ENCODE measurements at regions not wholly inside any gene's neighbourhood (a gene's known extent, or its start where the extent isn't known, plus 50 kb on each side); places are given as distances from the start of the nearest gene placed in this dataset.

- Histone ChIP-seq H3K36me3 (ENCODE audit: control insufficient read depth in 2 of 2, insufficient read depth in 2 of 2, low read length in 1 of 2) (no peaks in the 10 kb centered on the region), H3K9me3 (ENCODE audit: control insufficient read depth in 2 of 2, insufficient read depth in 1 of 2, low read length in 1 of 2) (peaks cover 0 to 13% of the 10 kb centered on the region in 2 donors), H3K27me3 (ENCODE audit: control insufficient read depth in 2 of 2, insufficient read depth in 1 of 2, low read length in 1 of 2) (peaks cover 0 to 6% of the 10 kb centered on the region in 2 donors), H3K4me3 (ENCODE audit: low read length in 2 of 2) (no peak overlapping the region), H3K4me1 (ENCODE audit: control insufficient read depth in 2 of 2, insufficient read depth in 2 of 2, low read length in 2 of 2) (no peaks in the 10 kb centered on the region), H3K27ac (ENCODE audit: low read depth in 1 of 2, low read length in 1 of 2) (no peak overlapping the region)
- no peak for DNase-seq (ENCODE audit: low read depth in 6 of 9, low spot score in 9 of 9)
- 94% methylated on average over 13 of the region's 13 CpGs for WGBS
Observed at GRCh38 chr5:180436275-180436674, 57.9 kb upstream of the CNOT6 start.

GRCh38 chr5:180436936-180437335 is 57.2 kb upstream of the CNOT6 start:
- peaks cover 0 to 9% of the 10 kb centered on the region in 2 donors for H3K27me3 ChIP-seq (ENCODE audit: control insufficient read depth in 2 of 2, insufficient read depth in 1 of 2, low read length in 1 of 2)

GRCh38 chr5:180437336-180437735 is 56.8 kb upstream of the CNOT6 start:
- no peaks in the 10 kb centered on the region for H3K36me3 ChIP-seq (ENCODE audit: control insufficient read depth in 2 of 2, insufficient read depth in 2 of 2, low read length in 1 of 2)
- no peaks in the 10 kb centered on the region for H3K4me1 ChIP-seq (ENCODE audit: control insufficient read depth in 2 of 2, insufficient read depth in 2 of 2, low read length in 2 of 2)
- DNase-seq (ENCODE audit: low read depth in 6 of 9, low spot score in 9 of 9): no peak
- WGBS: 98% methylated on average over 8 of the region's 8 CpGs
- H3K9me3 ChIP-seq (ENCODE audit: control insufficient read depth in 2 of 2, insufficient read depth in 1 of 2, low read length in 1 of 2): peaks cover 2 to 6% of the 10 kb centered on the region in 2 donors
- H3K27ac ChIP-seq (ENCODE audit: low read depth in 1 of 2, low read length in 1 of 2): no peak overlapping the region
- no peak overlapping the region for H3K4me3 ChIP-seq (ENCODE audit: low read length in 2 of 2)
- peaks cover 0 to 9% of the 10 kb centered on the region in 2 donors for H3K27me3 ChIP-seq (ENCODE audit: control insufficient read depth in 2 of 2, insufficient read depth in 1 of 2, low read length in 1 of 2)

More at GRCh38 chr5:180436936-180437335, 57.2 kb upstream of the CNOT6 start:
- Histone ChIP-seq H3K27ac (ENCODE audit: low read depth in 1 of 2, low read length in 1 of 2) (no peak overlapping the region), H3K36me3 (ENCODE audit: control insufficient read depth in 2 of 2, insufficient read depth in 2 of 2, low read length in 1 of 2) (no peaks in the 10 kb centered on the region), H3K9me3 (ENCODE audit: control insufficient read depth in 2 of 2, insufficient read depth in 1 of 2, low read length in 1 of 2) (peaks cover 2 to 10% of the 10 kb centered on the region in 2 donors), H3K4me3 (ENCODE audit: low read length in 2 of 2) (no peak overlapping the region), H3K4me1 (ENCODE audit: control insufficient read depth in 2 of 2, insufficient read depth in 2 of 2, low read length in 2 of 2) (no peaks in the 10 kb centered on the region)
- WGBS: 74% methylated on average over 6 of the region's 6 CpGs
- DNase-seq (ENCODE audit: low read depth in 6 of 9, low spot score in 9 of 9): no peak

- 93% methylated on average over 26 of the region's 26 CpGs for WGBS
- Histone ChIP-seq H3K27me3 (ENCODE audit: control insufficient read depth in 2 of 2, insufficient read depth in 1 of 2, low read length in 1 of 2) (peaks cover 0 to 9% of the 10 kb centered on the region in 2 donors), H3K4me3 (ENCODE audit: low read length in 2 of 2) (no peak overlapping the region), H3K36me3 (ENCODE audit: control insufficient read depth in 2 of 2, insufficient read depth in 2 of 2, low read length in 1 of 2) (no peaks in the 10 kb centered on the region), H3K4me1 (ENCODE audit: control insufficient read depth in 2 of 2, insufficient read depth in 2 of 2, low read length in 2 of 2) (no peaks in the 10 kb centered on the region), H3K27ac (ENCODE audit: low read depth in 1 of 2, low read length in 1 of 2) (no peak overlapping the region), H3K9me3 (ENCODE audit: control insufficient read depth in 2 of 2, insufficient read depth in 1 of 2, low read length in 1 of 2) (peaks cover 0 to 2% of the 10 kb centered on the region in 2 donors)
- no peak for DNase-seq (ENCODE audit: low read depth in 6 of 9, low spot score in 9 of 9)
Observed at GRCh38 chr5:180438785-180439780, 55.1 kb upstream of the CNOT6 start.

GRCh38 chr5:180439911-180440769 is 54.0 kb upstream of the CNOT6 start:
- H3K9me3 ChIP-seq (ENCODE audit: control insufficient read depth in 2 of 2, insufficient read depth in 1 of 2, low read length in 1 of 2): peaks cover 2 to 3% of the 10 kb centered on the region in 2 donors
- WGBS: 38% methylated on average over 17 of the region's 17 CpGs
- no peaks in the 10 kb centered on the region for H3K36me3 ChIP-seq (ENCODE audit: control insufficient read depth in 2 of 2, insufficient read depth in 2 of 2, low read length in 1 of 2)
- H3K27ac ChIP-seq (ENCODE audit: low read depth in 1 of 2, low read length in 1 of 2): no peak overlapping the region
- no peaks in the 10 kb centered on the region for H3K4me1 ChIP-seq (ENCODE audit: control insufficient read depth in 2 of 2, insufficient read depth in 2 of 2, low read length in 2 of 2)
- H3K27me3 ChIP-seq (ENCODE audit: control insufficient read depth in 2 of 2, insufficient read depth in 1 of 2, low read length in 1 of 2): peaks cover 0 to 9% of the 10 kb centered on the region in 2 donors
- H3K4me3 ChIP-seq (ENCODE audit: low read length in 2 of 2): no peak overlapping the region
- DNase-seq (ENCODE audit: low read depth in 6 of 9, low spot score in 9 of 9): no peak

GRCh38 chr5:180441564-180442051 is 52.6 kb upstream of the CNOT6 start:
- WGBS: 83% methylated on average over 15 of the region's 15 CpGs
- Histone ChIP-seq H3K27ac (ENCODE audit: low read depth in 1 of 2, low read length in 1 of 2) (no peak overlapping the region), H3K9me3 (ENCODE audit: control insufficient read depth in 2 of 2, insufficient read depth in 1 of 2, low read length in 1 of 2) (peaks cover 2 to 3% of the 10 kb centered on the region in 2 donors), H3K27me3 (ENCODE audit: control insufficient read depth in 2 of 2, insufficient read depth in 1 of 2, low read length in 1 of 2) (peaks cover 0 to 9% of the 10 kb centered on the region in 2 donors), H3K36me3 (ENCODE audit: control insufficient read depth in 2 of 2, insufficient read depth in 2 of 2, low read length in 1 of 2) (no peaks in the 10 kb centered on the region), H3K4me1 (ENCODE audit: control insufficient read depth in 2 of 2, insufficient read depth in 2 of 2, low read length in 2 of 2) (no peaks in the 10 kb centered on the region), H3K4me3 (ENCODE audit: low read length in 2 of 2) (no peak overlapping the region)
- peak in 1 of 9 donors; percentile 13 for DNase-seq (ENCODE audit: low read depth in 6 of 9, low spot score in 9 of 9)
